HUDEP-2 (cell line): ENCODE measurements at regions not wholly inside any gene's neighbourhood (a gene's known extent, or its start where the extent isn't known, plus 50 kb on each side); places are given as distances from the start of the nearest gene placed in this dataset.

ENCODE experiments used
- DNase-seq, 76 experiments: peaks; one replicate each; lab custom pipeline; 2025; ENCODE audit not compliant: unreplicated experiment in 76 of 76; lab: John Stamatoyannopoulos, UW

GRCh38 chr14:51539571-51540037 is 112.1 kb upstream of the FRMD6 start:
- no peak for DNase-seq

GRCh38 chr14:51540364-51540763 is 111.3 kb upstream of the FRMD6 start:
- DNase-seq, result no peak

GRCh38 chr14:51544471-51544870 is 107.2 kb upstream of the FRMD6 start:
- DNase-seq, result no peak

GRCh38 chr14:51544901-51545300 is 106.8 kb upstream of the FRMD6 start:
- DNase-seq, result no peak

- no peak for DNase-seq
Measured at GRCh38 chr14:51545396-51545795, 106.3 kb upstream of the FRMD6 start.

- no peak for DNase-seq
Measured at GRCh38 chr14:51546099-51546498, 105.6 kb upstream of the FRMD6 start.

- DNase-seq, result no peak
Measured at GRCh38 chr14:51546603-51547258, 105.0 kb upstream of the FRMD6 start.

- DNase-seq, result no peak
Measured at GRCh38 chr14:51547260-51547659, 104.5 kb upstream of the FRMD6 start.

- DNase-seq, result no peak
Measured at GRCh38 chr14:51547701-51548100, 104.0 kb upstream of the FRMD6 start.

- no peak for DNase-seq
Measured at GRCh38 chr14:51548187-51548586, 103.5 kb upstream of the FRMD6 start.

- DNase-seq, result no peak
Measured at GRCh38 chr14:51550636-51551035, 101.1 kb upstream of the FRMD6 start.

GRCh38 chr14:51552275-51552674 is 99.4 kb upstream of the FRMD6 start:
- DNase-seq, result no peak

- no peak for DNase-seq
Measured at GRCh38 chr14:51552768-51553404, 98.8 kb upstream of the FRMD6 start.

GRCh38 chr14:51554339-51554920 is 97.3 kb upstream of the FRMD6 start:
- no peak for DNase-seq

GRCh38 chr14:51554953-51555352 is 96.8 kb upstream of the FRMD6 start:
- DNase-seq, result no peak

GRCh38 chr14:51561141-51561540 is 90.6 kb upstream of the FRMD6 start:
- no peak for DNase-seq

GRCh38 chr14:51562816-51563215 is 88.9 kb upstream of the FRMD6 start:
- DNase-seq, result no peak

GRCh38 chr14:51563560-51563959 is 88.2 kb upstream of the FRMD6 start:
- DNase-seq, result no peak

- DNase-seq, result no peak
Measured at GRCh38 chr14:51564460-51564859, 87.2 kb upstream of the FRMD6 start.

- no peak for DNase-seq
Measured at GRCh38 chr14:51564986-51565604, 86.6 kb upstream of the FRMD6 start.

GRCh38 chr14:51566831-51567582 is 84.7 kb upstream of the FRMD6 start:
- no peak for DNase-seq
